ENCODE measurements at regions not wholly inside any gene's neighbourhood (a gene's known extent, or its start where the extent isn't known, plus 50 kb on each side); places are given as distances from the start of the nearest gene placed in this dataset.
A peak's percentile ranks its signal among the peaks of the same experiment; 100 is the strongest.

DNA sequence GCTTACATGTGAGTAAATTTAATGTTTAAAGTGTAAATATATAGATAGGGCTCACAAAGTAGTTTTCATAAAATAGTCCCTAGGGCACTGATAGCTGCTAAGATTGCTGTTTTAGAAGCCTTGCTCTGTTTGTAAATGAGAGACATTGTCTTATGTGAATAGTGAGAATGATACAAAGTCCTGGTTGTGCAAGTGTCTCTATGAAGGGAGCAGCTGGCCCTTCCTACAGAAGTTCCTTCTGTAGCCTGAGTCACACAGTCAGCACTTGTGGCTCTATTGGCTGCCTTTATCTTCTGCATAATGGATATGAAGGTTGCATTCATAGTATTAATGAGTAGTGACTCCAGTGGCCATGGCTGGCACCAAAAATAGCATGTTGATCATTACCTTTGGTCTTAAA lies 279.7 kb downstream of the OSR1 start:
- TF ChIP-seq, protein P1, sequence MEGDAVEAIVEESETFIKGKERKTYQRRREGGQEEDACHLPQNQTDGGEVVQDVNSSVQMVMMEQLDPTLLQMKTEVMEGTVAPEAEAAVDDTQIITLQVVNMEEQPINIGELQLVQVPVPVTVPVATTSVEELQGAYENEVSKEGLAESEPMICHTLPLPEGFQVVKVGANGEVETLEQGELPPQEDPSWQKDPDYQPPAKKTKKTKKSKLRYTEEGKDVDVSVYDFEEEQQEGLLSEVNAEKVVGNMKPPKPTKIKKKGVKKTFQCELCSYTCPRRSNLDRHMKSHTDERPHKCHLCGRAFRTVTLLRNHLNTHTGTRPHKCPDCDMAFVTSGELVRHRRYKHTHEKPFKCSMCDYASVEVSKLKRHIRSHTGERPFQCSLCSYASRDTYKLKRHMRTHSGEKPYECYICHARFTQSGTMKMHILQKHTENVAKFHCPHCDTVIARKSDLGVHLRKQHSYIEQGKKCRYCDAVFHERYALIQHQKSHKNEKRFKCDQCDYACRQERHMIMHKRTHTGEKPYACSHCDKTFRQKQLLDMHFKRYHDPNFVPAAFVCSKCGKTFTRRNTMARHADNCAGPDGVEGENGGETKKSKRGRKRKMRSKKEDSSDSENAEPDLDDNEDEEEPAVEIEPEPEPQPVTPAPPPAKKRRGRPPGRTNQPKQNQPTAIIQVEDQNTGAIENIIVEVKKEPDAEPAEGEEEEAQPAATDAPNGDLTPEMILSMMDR (IDR thresholded peaks at IDR 0.05): no peak
- intact Hi-C loops (cut with DNase I): no loop called here
- H3K4me1 ChIP-seq: no peaks in the 10 kb centered on the region
- ATAC-seq (no peak), DNase-seq (no peak)
- no peak overlapping the region for H3K4me3 ChIP-seq
- H3K27me3 ChIP-seq (ENCODE audit: low read depth): no peaks in the 10 kb centered on the region
- no peaks in the 10 kb centered on the region for H3K9me3 ChIP-seq
- no peak overlapping the region for H3K27ac ChIP-seq
- H3K36me3 ChIP-seq: no peaks in the 10 kb centered on the region

DNA sequence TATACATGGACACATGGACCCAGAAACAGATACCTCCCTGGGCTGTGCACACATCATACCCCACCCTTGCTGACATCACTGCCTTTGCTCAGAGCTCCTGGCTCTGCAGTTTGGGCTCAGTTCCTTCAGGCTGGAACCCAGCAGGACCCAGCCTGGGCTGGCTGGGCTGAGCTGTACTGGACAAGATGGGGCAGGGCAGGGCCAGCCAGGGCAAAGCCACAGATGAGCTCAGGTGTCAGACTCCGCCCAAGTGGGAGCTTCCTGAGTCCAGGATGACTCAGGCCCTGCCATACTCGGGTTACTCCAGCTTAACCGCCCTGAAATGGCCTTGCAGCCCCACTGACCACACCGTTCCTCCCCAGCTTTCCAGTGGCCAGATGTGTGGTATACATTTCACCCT lies 284.9 kb downstream of the OSR1 start:
- H3K27ac ChIP-seq: no peak overlapping the region
- H3K27me3 ChIP-seq (ENCODE audit: low read depth): no peaks in the 10 kb centered on the region
- ATAC-seq: peak in 1 of 2 donors; percentile 42
- no peak for DNase-seq
- H3K9me3 ChIP-seq: no peaks in the 10 kb centered on the region
- H3K4me1 ChIP-seq: no peaks in the 10 kb centered on the region
- intact Hi-C loops (cut with DNase I): no loop called here
- TF ChIP-seq, protein P1 (IDR thresholded peaks at IDR 0.05): no peak
- H3K36me3 ChIP-seq: no peaks in the 10 kb centered on the region
- H3K4me3 ChIP-seq: no peak overlapping the region

DNA sequence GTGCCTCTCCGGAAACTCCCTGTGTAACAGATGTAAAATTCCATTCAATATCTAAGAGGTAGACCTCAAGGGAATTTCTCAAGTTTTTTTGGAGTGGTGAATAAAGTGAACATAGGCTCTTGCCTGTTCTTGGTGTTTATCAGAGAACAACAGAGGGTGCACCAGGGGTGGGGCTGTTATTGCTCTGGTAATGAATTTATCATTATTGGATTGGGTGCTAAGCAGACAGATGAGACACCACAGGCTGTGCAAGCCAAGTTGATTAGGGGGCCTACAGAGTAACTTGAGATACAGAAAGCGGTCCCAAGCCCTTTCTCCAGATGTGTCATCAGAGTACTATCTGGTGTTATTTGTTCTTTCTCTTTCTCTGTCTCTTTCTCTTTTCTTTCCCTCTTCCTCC lies 286.3 kb downstream of the OSR1 start:
- no peaks in the 10 kb centered on the region for H3K36me3 ChIP-seq
- peak in 1 of 2 donors; percentile 26 for ATAC-seq
- no peak overlapping the region for H3K4me3 ChIP-seq
- intact Hi-C loops (cut with DNase I): no loop called here
- no peak overlapping the region for H3K27ac ChIP-seq
- no peak for DNase-seq
- TF ChIP-seq, protein P1 (IDR thresholded peaks at IDR 0.05): no peak
- no peaks in the 10 kb centered on the region for H3K27me3 ChIP-seq (ENCODE audit: low read depth)
- H3K9me3 ChIP-seq: no peaks in the 10 kb centered on the region
- no peaks in the 10 kb centered on the region for H3K4me1 ChIP-seq

DNA sequence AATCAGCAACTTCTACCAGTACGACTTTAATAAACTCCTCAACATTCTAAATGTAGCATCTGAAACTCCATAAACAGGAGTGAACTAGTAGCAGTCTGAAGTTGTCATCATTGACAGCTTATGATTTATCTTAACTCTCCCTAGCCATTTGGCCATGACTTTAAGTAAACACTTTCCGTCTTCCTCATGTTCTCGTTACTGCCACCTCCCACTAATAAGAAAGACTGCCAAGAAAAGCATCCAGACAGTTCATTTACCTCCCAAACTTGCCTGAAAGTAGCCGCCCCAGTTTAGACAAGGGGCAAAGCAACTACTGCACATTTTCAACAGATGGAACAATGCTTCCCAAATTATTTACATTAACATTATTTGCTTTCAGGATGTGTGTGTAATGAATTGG lies 287.5 kb downstream of the OSR1 start:
- Histone ChIP-seq H3K27ac (no peak overlapping the region), H3K4me3 (no peak overlapping the region), H3K27me3 (ENCODE audit: low read depth) (no peaks in the 10 kb centered on the region), H3K36me3 (no peaks in the 10 kb centered on the region), H3K9me3 (no peaks in the 10 kb centered on the region), H3K4me1 (no peaks in the 10 kb centered on the region)
- DNase-seq (no peak), ATAC-seq (no peak)
- TF ChIP-seq, protein P1 (IDR thresholded peaks at IDR 0.05): no peak
- intact Hi-C loops (cut with DNase I): no loop called here

- intact Hi-C loops (cut with DNase I): no loop called here
- no peak for ATAC-seq
These were observed 290.2 kb downstream of the OSR1 start for GRCh38 chr2:19068206-19068605.

More at GRCh38 chr2:19068206-19068605, 290.2 kb downstream of the OSR1 start:
- TF ChIP-seq, protein P1 (IDR thresholded peaks at IDR 0.05): no peak
- no peak for DNase-seq
- Histone ChIP-seq H3K27me3 (ENCODE audit: low read depth) (no peaks in the 10 kb centered on the region), H3K4me1 (no peaks in the 10 kb centered on the region), H3K27ac (no peak overlapping the region), H3K36me3 (no peaks in the 10 kb centered on the region), H3K9me3 (no peaks in the 10 kb centered on the region), H3K4me3 (no peak overlapping the region)

All from lower lobe of right lung (tissue), 2 donors.